NB4 (cell line): ENCODE measurements at regions not wholly inside any gene's neighbourhood (a gene's known extent, or its start where the extent isn't known, plus 50 kb on each side); places are given as distances from the start of the nearest gene placed in this dataset.

Experiments used
- DNase-seq: peaks from one replicate; pipeline ENCODE4 v3.0.0; 2010; ENCODE audit warnings: low read depth
- H3K4me3 ChIP-seq: one replicate; pipeline ENCODE4 v1.5.1; 2011; ENCODE audit warnings: mild to moderate bottlenecking, low read depth, low read length, moderate library complexity
- CTCF ChIP-seq: IDR thresholded peaks from one replicate; pipeline ENCODE4 v1.5.1; 2012; ENCODE audit warnings: low read depth, low read length
- MAX ChIP-seq: IDR thresholded peaks from 2 replicates; pipeline ENCODE4 v1.6.1; 2011; ENCODE audit warnings: low read depth, low read length
- MYC ChIP-seq: IDR thresholded peaks from 2 replicates; pipeline ENCODE4 v1.6.1; 2011; ENCODE audit warnings: low read depth, low read length
- POLR2A ChIP-seq: IDR thresholded peaks from 2 replicates; pipeline ENCODE4 v1.6.1; 2011; ENCODE audit warnings: mild to moderate bottlenecking; ENCODE audit not compliant: insufficient read length; ENCODE audit errors: extremely low read depth

- no peak overlapping the region for H3K4me3 ChIP-seq
- DNase-seq, result no peak
- TF ChIP-seq POLR2A, result no peak
- TF ChIP-seq MAX, result no peak
- no peak for TF ChIP-seq MYC
- no peak for TF ChIP-seq CTCF
These were observed 203.0 kb upstream of the PCSK2 start for GRCh38 chr20:17023806-17024205.

- no peak for DNase-seq
- TF ChIP-seq POLR2A, result no peak
- TF ChIP-seq MAX, result no peak
- TF ChIP-seq MYC, result no peak
- no peak for TF ChIP-seq CTCF
- no peak overlapping the region for H3K4me3 ChIP-seq
These were observed 202.2 kb upstream of the PCSK2 start for GRCh38 chr20:17024513-17025119.

GRCh38 chr20:17026346-17026745 lies 200.5 kb upstream of the PCSK2 start:
- H3K4me3 ChIP-seq, result no peak overlapping the region
- TF ChIP-seq MAX, result no peak
- TF ChIP-seq MYC, result no peak
- TF ChIP-seq POLR2A, result no peak
- no peak for TF ChIP-seq CTCF
- no peak for DNase-seq

GRCh38 chr20:17029698-17030097 lies 197.1 kb upstream of the PCSK2 start:
- no peak overlapping the region for H3K4me3 ChIP-seq
- DNase-seq, result no peak
- no peak for TF ChIP-seq MYC
- no peak for TF ChIP-seq CTCF
- TF ChIP-seq MAX, result no peak
- no peak for TF ChIP-seq POLR2A

- TF ChIP-seq CTCF (no peak), MAX (no peak), MYC (no peak), POLR2A (no peak)
- DNase-seq, result no peak
- no peak overlapping the region for H3K4me3 ChIP-seq
These were observed 190.3 kb upstream of the PCSK2 start for GRCh38 chr20:17036541-17036940.

- TF ChIP-seq CTCF (no peak), POLR2A (no peak), MAX (no peak), MYC (no peak)
- no peak for DNase-seq
- H3K4me3 ChIP-seq, result no peak overlapping the region
These were observed 184.7 kb upstream of the PCSK2 start for GRCh38 chr20:17042122-17042521.
